Heart right ventricle (tissue), 16 donors: ENCODE measurements at regions not wholly inside any gene's neighbourhood (a gene's known extent, or its start where the extent isn't known, plus 50 kb on each side); places are given as distances from the start of the nearest gene placed in this dataset.

Source experiments
- ATAC-seq, 8 donors: fragments of 200-7000 bp; cut with Tn5 transposase; one replicate each; pipeline ENCODE4 v1.9.1; 2020; ENCODE audit warnings: mild to moderate bottlenecking in 8 of 8, moderate library complexity in 8 of 8, moderate number of reproducible peaks in 1 of 8
- DNase-seq, 2 donors: peaks; one replicate each; pipeline ENCODE4 v3.0.0-alpha.2; 2020
- H3K27ac ChIP-seq, 10 donors: fragments of 200-600 bp; sonication (generic) in 2 of 10; one replicate each; pipeline versions ENCODE4 v1.5.0 to v1.8.0; 2020 to 2022; ENCODE audit warnings: mild to moderate bottlenecking in 3 of 10
- H3K27me3 ChIP-seq, 7 donors: fragments of 200-600 bp; one replicate each; pipeline ENCODE4 v1.8.0; 2021 to 2022; ENCODE audit warnings: mild to moderate bottlenecking in 2 of 7
- H3K36me3 ChIP-seq, 9 donors: fragments of 200-600 bp; sonication (generic) in 1 of 9; one replicate each; pipeline versions ENCODE4 v1.5.0 to v1.8.0; 2020 to 2022; ENCODE audit warnings: mild to moderate bottlenecking in 2 of 9
- H3K4me1 ChIP-seq, 9 donors: fragments of 200-600 bp; sonication (generic) in 1 of 9; one replicate each; pipeline versions ENCODE4 v1.5.0 to v1.8.0; 2020 to 2022; ENCODE audit warnings: mild to moderate bottlenecking in 4 of 9
- H3K4me3 ChIP-seq, 10 donors: fragments of 200-600 bp; sonication (generic) in 2 of 10; one replicate each; pipeline versions ENCODE4 v1.5.0 to v1.8.0; 2020 to 2022; ENCODE audit warnings: mild to moderate bottlenecking in 7 of 10, moderate library complexity in 2 of 10
- H3K9me3 ChIP-seq, 11 donors: fragments of 200-600 bp in 10 of 11; sonication (generic) in 2 of 11; one replicate each; pipeline versions ENCODE4 v1.5.0 to v1.8.0; 2013 to 2022; ENCODE audit warnings: mild to moderate bottlenecking in 2 of 11, control low read depth in 1 of 11, moderate library complexity in 1 of 11
- CTCF ChIP-seq, 9 donors: fragments of 200-600 bp; sonication (generic) in 2 of 9; IDR thresholded peaks; one replicate each; pipeline versions ENCODE4 v1.5.0 to v1.8.0; 2021 to 2022; ENCODE audit warnings: antibody characterized with exemption in 9 of 9, mild to moderate bottlenecking in 5 of 9, moderate library complexity in 1 of 9
- WGBS, 2 donors: extraction: QIAGEN DNeasy Blood & Tissue Kit; methylation state at CpG; one replicate each; pipeline ENCODE4 v1.1.7; 2013; ENCODE audit warnings: inconsistent platforms in 1 of 2; 5-methylcytosine and 5-hydroxymethylcytosine counted together
- intact Hi-C, 10 donors: fragments of 100-400 bp; cut with DNase I; formaldehyde crosslinking; loops; one replicate each; pipeline versions ENCODE4 v1.11.1 to v1.14.2; 2022
- donor health status: Arrhythmogenic right ventricular cardiomyopathy.
- donor health status: ischemic (EF 13 %, LVEDD 7.1; RV severe dilation, severe dysfunction).
- donor health status: healthy with polysubstance abuse.
- donor health status: DM: no; HTN: yes; CAD: no.
- donor health status: DM: no; HTN: no; CAD: no.
- donor health status: ischemic (EF 25% LVEDD 6.9; RV normal size, moderate dysfunction).
- donor health status: ischemic (EF 25% LVEDD 5.7; RV mildly dilated, moderate dysfunction).
- donor health status: healthy.
- donor health status: DM: yes; HTN: yes; CAD: no.
- donor health status: Ischemic cardiomyopathy.
- donor health status: ischemic (EF 35%, LVEDD 5.7; RV mildly dilated, moderate dysfunction).
- donor health status: nonischemic (EF 11% LVEDD 7.7; RV severe dilation, severe dysfunction).
- donor health status: DM: yes; HTN: yes; CAD: no.
- donor health status: PGD.
- donor health status: ischemic (EF 29% LVEDD 5.4; RV normal size, mild dysfunction).
- donor health status: nonischemic (EF 23%, LVEDD 6.1; RV moderate dilation, normal function).

GRCh38 chr2:7609974-7610373 is 692.8 kb downstream of the RNF144A start:
- H3K27ac ChIP-seq, result no peak overlapping the region
- 92 to 96% methylated on average over 8 of the region's 8 CpGs for WGBS, 2 donors
- no peak for TF ChIP-seq CTCF (IDR thresholded peaks at IDR 0.05)
- H3K4me3 ChIP-seq, result no peak overlapping the region
- no peaks in the 10 kb centered on the region for H3K9me3 ChIP-seq
- no peak for DNase-seq
- H3K27me3 ChIP-seq, result peaks cover 0 to 5% (median 0%) of the 10 kb centered on the region in 7 donors
- no peaks in the 10 kb centered on the region for H3K36me3 ChIP-seq
- H3K4me1 ChIP-seq, result no peaks in the 10 kb centered on the region
- no peak for ATAC-seq
- intact Hi-C loops, result no loop called here

GRCh38 chr2:7611750-7612149 is 694.5 kb downstream of the RNF144A start:
- 39 to 65% methylated on average over 4 of the region's 4 CpGs for WGBS, 2 donors
- DNase-seq, result no peak
- H3K4me3 ChIP-seq, result no peak overlapping the region
- H3K27ac ChIP-seq, result no peak overlapping the region
- peaks cover 0 to 5% (median 0%) of the 10 kb centered on the region in 7 donors for H3K27me3 ChIP-seq
- ATAC-seq, result no peak
- H3K9me3 ChIP-seq, result no peaks in the 10 kb centered on the region
- H3K4me1 ChIP-seq, result no peaks in the 10 kb centered on the region
- no peak for TF ChIP-seq CTCF (IDR thresholded peaks at IDR 0.05)
- intact Hi-C loops, result no loop called here
- no peaks in the 10 kb centered on the region for H3K36me3 ChIP-seq

- ATAC-seq (no peak), DNase-seq (no peak)
- no peak overlapping the region for H3K4me3 ChIP-seq
- no peak overlapping the region for H3K27ac ChIP-seq
- no peaks in the 10 kb centered on the region for H3K4me1 ChIP-seq
- no peaks in the 10 kb centered on the region for H3K36me3 ChIP-seq
- H3K27me3 ChIP-seq, result peaks cover 0 to 8% (median 0%) of the 10 kb centered on the region in 7 donors
- intact Hi-C loops, result no loop called here
- whole genome bisulfite sequencing, 2 donors, result 47 to 66% methylated on average over 3 of the region's 3 CpGs
- no peak for TF ChIP-seq CTCF (IDR thresholded peaks at IDR 0.05)
- H3K9me3 ChIP-seq, result no peaks in the 10 kb centered on the region
Measured at GRCh38 chr2:7612969-7613368, 695.8 kb downstream of the RNF144A start.

DNA sequence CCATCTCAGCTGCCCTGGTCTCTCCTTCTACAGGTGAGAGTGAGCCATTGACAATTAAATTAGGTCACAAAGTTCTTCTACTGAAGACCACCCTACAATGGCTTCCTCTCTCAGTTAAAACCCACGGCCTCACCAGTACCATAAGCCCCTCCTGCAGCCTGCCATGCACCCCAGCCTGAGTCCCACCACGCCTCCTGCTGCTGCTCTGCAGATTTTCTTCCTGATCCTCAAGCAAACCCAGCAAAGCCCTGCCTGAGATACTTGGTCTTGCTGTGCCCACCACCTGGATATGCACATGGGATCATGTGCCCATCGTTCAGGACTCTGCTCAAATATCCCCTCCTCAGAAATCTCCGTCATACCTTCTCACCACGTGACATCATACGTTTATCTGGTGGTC is 696.6 kb downstream of the RNF144A start:
- intact Hi-C loops, result no loop called here
- no peaks in the 10 kb centered on the region for H3K36me3 ChIP-seq
- no peak for ATAC-seq
- H3K27ac ChIP-seq, result no peak overlapping the region
- no peaks in the 10 kb centered on the region for H3K9me3 ChIP-seq
- no peak for TF ChIP-seq CTCF (IDR thresholded peaks at IDR 0.05)
- 88 to 90% methylated on average over 6 of the region's 6 CpGs for WGBS, 2 donors
- no peak for DNase-seq
- no peaks in the 10 kb centered on the region for H3K4me1 ChIP-seq
- H3K4me3 ChIP-seq, result no peak overlapping the region
- H3K27me3 ChIP-seq, result peaks cover 0 to 9% (median 0%) of the 10 kb centered on the region in 7 donors

DNA sequence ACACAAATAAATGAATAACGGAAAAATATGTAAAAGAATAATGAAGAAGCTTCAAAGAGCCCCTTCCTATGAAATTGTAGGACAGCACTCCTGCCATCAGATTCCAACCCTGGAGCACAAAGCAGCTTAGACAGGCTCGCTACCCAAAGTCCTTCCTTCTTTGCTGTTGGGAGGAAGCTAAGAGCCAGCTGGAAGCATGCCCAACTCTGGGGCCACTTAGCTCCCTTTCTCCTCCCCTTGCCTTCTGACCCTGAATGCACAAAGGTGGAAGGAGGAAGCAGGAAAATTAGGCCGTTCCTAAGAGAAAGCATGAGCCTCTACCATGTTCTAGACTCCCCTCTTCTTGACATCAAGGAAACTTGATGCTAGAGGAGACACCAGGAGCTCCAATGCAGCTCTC is 700.8 kb downstream of the RNF144A start:
- TF ChIP-seq CTCF (IDR thresholded peaks at IDR 0.05), result no peak
- Histone ChIP-seq H3K27me3 (peaks cover 0 to 12% (median 0%) of the 10 kb centered on the region in 7 donors), H3K36me3 (no peaks in the 10 kb centered on the region), H3K4me1 (no peaks in the 10 kb centered on the region), H3K4me3 (no peak overlapping the region), H3K9me3 (no peaks in the 10 kb centered on the region), H3K27ac (no peak overlapping the region)
- intact Hi-C loops, result no loop called here
- ATAC-seq (no peak), DNase-seq (no peak)
- WGBS, 2 donors, result 64 to 70% methylated on average over 3 of the region's 3 CpGs
